Esophagus squamous epithelium (tissue), 4 donors: ENCODE measurements at regions not wholly inside any gene's neighbourhood (a gene's known extent, or its start where the extent isn't known, plus 50 kb on each side); places are given as distances from the start of the nearest gene placed in this dataset.

Experiments used
- POLR2A ChIP-seq, 4 donors: fragments of 450-650 bp; IDR thresholded peaks; one replicate each; pipeline ENCODE4 v1.6.1; 2017; ENCODE audit warnings: antibody characterized with exemption in 4 of 4, mild to moderate bottlenecking in 4 of 4, moderate library complexity in 3 of 4
- TF ChIP-seq, protein P1 (sequence below), 6 experiments: fragments of 450-650 bp in 4 of 6; fragments of 200-600 bp in 2 of 6; sonication (generic) in 2 of 6; IDR thresholded peaks; one replicate each; pipeline ENCODE4 v1.5.1; 2016 to 2019; ENCODE audit warnings: antibody characterized with exemption in 6 of 6, mild to moderate bottlenecking in 4 of 6, moderate library complexity in 4 of 6

DNA sequence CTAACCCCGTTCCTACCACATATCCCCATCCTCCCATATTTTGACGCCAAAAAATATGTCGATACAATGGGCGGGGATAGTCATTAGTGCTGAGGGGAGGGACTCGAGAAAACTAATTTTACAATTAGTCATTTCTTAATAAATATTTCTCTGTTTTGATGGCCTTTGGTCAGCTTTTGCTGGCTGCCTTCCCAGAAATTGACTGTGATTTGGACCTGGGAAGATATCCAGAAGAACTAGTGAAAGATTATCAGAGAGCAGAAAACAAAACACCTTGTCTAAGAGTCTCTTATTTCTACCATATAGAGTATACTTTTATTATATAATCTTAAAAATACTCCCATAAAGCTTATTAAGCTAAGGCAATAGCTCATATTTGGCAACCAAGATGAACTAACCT lies 247.6 kb downstream of the MRPL39 start:
- TF ChIP-seq, protein P1, sequence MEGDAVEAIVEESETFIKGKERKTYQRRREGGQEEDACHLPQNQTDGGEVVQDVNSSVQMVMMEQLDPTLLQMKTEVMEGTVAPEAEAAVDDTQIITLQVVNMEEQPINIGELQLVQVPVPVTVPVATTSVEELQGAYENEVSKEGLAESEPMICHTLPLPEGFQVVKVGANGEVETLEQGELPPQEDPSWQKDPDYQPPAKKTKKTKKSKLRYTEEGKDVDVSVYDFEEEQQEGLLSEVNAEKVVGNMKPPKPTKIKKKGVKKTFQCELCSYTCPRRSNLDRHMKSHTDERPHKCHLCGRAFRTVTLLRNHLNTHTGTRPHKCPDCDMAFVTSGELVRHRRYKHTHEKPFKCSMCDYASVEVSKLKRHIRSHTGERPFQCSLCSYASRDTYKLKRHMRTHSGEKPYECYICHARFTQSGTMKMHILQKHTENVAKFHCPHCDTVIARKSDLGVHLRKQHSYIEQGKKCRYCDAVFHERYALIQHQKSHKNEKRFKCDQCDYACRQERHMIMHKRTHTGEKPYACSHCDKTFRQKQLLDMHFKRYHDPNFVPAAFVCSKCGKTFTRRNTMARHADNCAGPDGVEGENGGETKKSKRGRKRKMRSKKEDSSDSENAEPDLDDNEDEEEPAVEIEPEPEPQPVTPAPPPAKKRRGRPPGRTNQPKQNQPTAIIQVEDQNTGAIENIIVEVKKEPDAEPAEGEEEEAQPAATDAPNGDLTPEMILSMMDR (IDR thresholded peaks at IDR 0.05), result no peak
- no peak for TF ChIP-seq POLR2A (IDR thresholded peaks at IDR 0.05)
